ENCODE measurements at regions not wholly inside any gene's neighbourhood (a gene's known extent, or its start where the extent isn't known, plus 50 kb on each side); places are given as distances from the start of the nearest gene placed in this dataset.
"Not testable (repeated sequence)": the region's sequence is repeated elsewhere in the genome, so short reads cannot be mapped to it uniquely, and the experiment has no call there.

DNA sequence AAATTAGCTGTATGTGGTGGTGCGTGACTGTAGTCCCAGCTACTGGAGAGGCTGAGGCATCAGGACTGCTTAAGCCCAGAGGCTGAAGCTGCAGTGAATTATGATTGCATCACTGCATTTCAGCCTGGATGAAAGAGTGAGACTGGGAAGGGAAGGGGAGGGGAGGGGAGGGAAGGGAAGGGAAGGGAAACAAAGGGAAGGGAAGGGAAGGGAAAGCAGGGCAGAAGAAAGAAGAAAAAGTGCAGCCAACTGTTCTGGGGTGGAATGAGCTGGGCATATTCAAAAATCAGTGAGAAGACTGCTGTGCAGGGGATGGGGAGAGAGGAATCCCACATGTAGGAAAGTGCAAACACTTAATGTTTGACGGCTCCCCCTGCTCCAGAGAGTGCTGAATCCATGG lies 905.5 kb downstream of the UQCRFS1 start:
- Histone ChIP-seq H3K27ac (ENCODE audit: low read depth, low read length) (no peak overlapping the region), H3K4me3 (ENCODE audit: low read length in 3 of 3) (no peak overlapping the region), H3K27me3 (ENCODE audit: control insufficient read depth in 3 of 3, insufficient read depth in 3 of 3, low read length in 3 of 3) (no peaks in the 10 kb centered on the region), H3K4me1 (ENCODE audit: control insufficient read depth in 3 of 3, insufficient read depth in 3 of 3, low read length in 3 of 3) (no peaks in the 10 kb centered on the region), H3K9ac (ENCODE audit: low read depth in 1 of 3, low read length in 3 of 3) (no peak overlapping the region), H3K9me3 (ENCODE audit: control insufficient read depth in 3 of 3, low read length in 3 of 3) (no peaks in the 10 kb centered on the region), H3K36me3 (ENCODE audit: control insufficient read depth in 3 of 3, insufficient read depth in 3 of 3, low read length in 3 of 3) (no peaks in the 10 kb centered on the region)

DNA sequence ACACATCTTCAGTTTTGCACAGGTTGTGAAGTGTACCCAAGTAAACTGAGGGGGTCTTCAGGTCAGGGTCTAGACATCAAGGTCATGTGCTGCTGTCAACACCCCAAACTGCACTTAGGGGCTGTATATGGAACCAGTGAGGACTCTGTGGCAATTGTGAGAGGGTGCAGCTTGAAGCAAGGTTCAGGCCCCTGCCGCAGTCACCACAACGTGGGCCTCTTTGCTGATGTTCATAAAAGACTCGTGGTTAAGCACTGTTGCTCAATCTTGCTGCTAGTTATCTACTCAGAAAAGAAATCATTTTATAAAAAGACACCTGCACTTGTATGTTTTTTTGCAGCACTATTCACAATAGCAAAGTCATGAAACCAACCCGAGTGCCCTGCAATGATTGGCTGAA lies 907.4 kb downstream of the UQCRFS1 start:
- no peak overlapping the region for H3K27ac ChIP-seq (ENCODE audit: low read depth, low read length)
- no peak overlapping the region for H3K9ac ChIP-seq (ENCODE audit: low read depth in 1 of 3, low read length in 3 of 3)

DNA sequence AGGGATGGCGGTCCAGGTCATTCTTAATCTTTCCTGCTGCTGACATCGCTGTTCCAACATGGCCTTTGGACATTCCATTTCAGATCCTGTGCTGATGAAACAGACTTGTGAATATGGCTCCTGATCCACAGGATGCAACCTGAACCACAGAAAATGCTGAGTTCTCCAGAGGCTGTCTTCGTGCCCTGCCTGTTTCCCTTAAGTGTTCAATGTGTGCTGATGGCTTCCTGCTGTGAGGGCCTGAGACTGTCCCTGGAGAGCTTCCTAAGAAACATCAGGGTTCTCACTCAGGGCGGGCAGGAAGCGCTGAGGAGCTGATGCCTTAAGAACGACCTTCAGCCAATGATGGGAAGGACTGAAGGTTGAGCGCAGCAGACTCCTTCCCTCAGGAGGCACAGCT lies 909.4 kb downstream of the UQCRFS1 start:
- Histone ChIP-seq H3K36me3 (ENCODE audit: control insufficient read depth in 3 of 3, insufficient read depth in 3 of 3, low read length in 3 of 3) (no peaks in the 10 kb centered on the region), H3K27ac (ENCODE audit: low read depth, low read length) (no peak overlapping the region), H3K4me3 (ENCODE audit: low read length in 3 of 3) (no peak overlapping the region), H3K9me3 (ENCODE audit: control insufficient read depth in 3 of 3, low read length in 3 of 3) (no peaks in the 10 kb centered on the region), H3K4me1 (ENCODE audit: control insufficient read depth in 3 of 3, insufficient read depth in 3 of 3, low read length in 3 of 3) (no peaks in the 10 kb centered on the region), H3K9ac (ENCODE audit: low read depth in 1 of 3, low read length in 3 of 3) (no peak overlapping the region), H3K27me3 (ENCODE audit: control insufficient read depth in 3 of 3, insufficient read depth in 3 of 3, low read length in 3 of 3) (no peaks in the 10 kb centered on the region)

More for the DNA sequence above, 907.4 kb downstream of the UQCRFS1 start:
- Histone ChIP-seq H3K27me3 (ENCODE audit: control insufficient read depth in 3 of 3, insufficient read depth in 3 of 3, low read length in 3 of 3) (no peaks in the 10 kb centered on the region), H3K4me3 (ENCODE audit: low read length in 3 of 3) (no peak overlapping the region), H3K36me3 (ENCODE audit: control insufficient read depth in 3 of 3, insufficient read depth in 3 of 3, low read length in 3 of 3) (no peaks in the 10 kb centered on the region), H3K4me1 (ENCODE audit: control insufficient read depth in 3 of 3, insufficient read depth in 3 of 3, low read length in 3 of 3) (no peaks in the 10 kb centered on the region), H3K9me3 (ENCODE audit: control insufficient read depth in 3 of 3, low read length in 3 of 3) (no peaks in the 10 kb centered on the region)

DNA sequence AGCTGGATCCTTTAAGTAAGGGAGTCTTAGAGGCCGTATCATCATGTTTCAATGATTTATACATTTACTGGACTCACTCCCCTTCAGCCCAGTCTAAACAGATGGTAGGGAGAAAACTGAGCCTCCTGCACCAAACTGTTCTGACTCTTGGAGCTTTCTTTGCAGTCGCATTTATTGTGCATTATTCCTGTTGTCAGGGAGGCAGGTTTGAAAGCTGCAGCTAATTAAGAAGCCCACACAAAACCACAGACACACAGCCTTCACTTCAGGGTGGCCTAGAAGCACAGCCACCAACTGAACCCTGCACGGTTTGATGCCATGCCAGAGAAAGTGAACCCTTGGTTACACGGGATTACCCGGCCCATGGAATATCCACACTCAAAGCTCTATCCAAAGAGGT lies 911.0 kb downstream of the UQCRFS1 start:
- Histone ChIP-seq H3K36me3 (ENCODE audit: control insufficient read depth in 3 of 3, insufficient read depth in 3 of 3, low read length in 3 of 3) (no peaks in the 10 kb centered on the region), H3K9me3 (ENCODE audit: control insufficient read depth in 3 of 3, low read length in 3 of 3) (no peaks in the 10 kb centered on the region), H3K4me1 (ENCODE audit: control insufficient read depth in 3 of 3, insufficient read depth in 3 of 3, low read length in 3 of 3) (no peaks in the 10 kb centered on the region), H3K27ac (ENCODE audit: low read depth, low read length) (no peak overlapping the region), H3K9ac (ENCODE audit: low read depth in 1 of 3, low read length in 3 of 3) (no peak overlapping the region), H3K27me3 (ENCODE audit: control insufficient read depth in 3 of 3, insufficient read depth in 3 of 3, low read length in 3 of 3) (no peaks in the 10 kb centered on the region), H3K4me3 (ENCODE audit: low read length in 3 of 3) (no peak overlapping the region)

DNA sequence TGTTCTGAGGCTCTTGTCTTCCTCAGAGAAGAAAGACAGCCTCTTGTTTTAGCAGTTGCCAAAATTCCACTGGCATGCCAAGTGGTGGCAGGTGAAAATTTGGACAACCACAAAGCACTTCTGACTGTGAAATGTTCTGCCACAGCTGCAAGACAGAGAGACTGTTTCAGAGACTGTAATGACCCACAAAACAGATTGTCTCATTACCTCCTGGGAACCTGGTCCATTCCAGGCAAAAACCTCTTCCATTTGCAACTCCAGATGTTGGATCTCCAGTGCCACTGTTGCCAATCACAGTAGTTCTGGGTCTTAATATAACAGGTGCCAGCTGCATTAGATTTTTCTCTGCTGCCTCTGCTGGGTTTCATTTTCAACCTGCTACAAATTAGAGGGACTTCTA lies 911.5 kb downstream of the UQCRFS1 start:
- Histone ChIP-seq H3K9ac (ENCODE audit: low read depth in 1 of 3, low read length in 3 of 3) (no peak overlapping the region), H3K4me3 (ENCODE audit: low read length in 3 of 3) (no peak overlapping the region), H3K27ac (ENCODE audit: low read depth, low read length) (no peak overlapping the region), H3K4me1 (ENCODE audit: control insufficient read depth in 3 of 3, insufficient read depth in 3 of 3, low read length in 3 of 3) (no peaks in the 10 kb centered on the region), H3K27me3 (ENCODE audit: control insufficient read depth in 3 of 3, insufficient read depth in 3 of 3, low read length in 3 of 3) (no peaks in the 10 kb centered on the region), H3K9me3 (ENCODE audit: control insufficient read depth in 3 of 3, low read length in 3 of 3) (no peaks in the 10 kb centered on the region), H3K36me3 (ENCODE audit: control insufficient read depth in 3 of 3, insufficient read depth in 3 of 3, low read length in 3 of 3) (no peaks in the 10 kb centered on the region)

GRCh38 chr19:28299649-28300048 lies 913.3 kb downstream of the UQCRFS1 start:
- no peaks in the 10 kb centered on the region for H3K36me3 ChIP-seq (ENCODE audit: control insufficient read depth in 3 of 3, insufficient read depth in 3 of 3, low read length in 3 of 3)

GRCh38 chr19:28297586-28298157 lies 915.3 kb downstream of the UQCRFS1 start:
- Histone ChIP-seq H3K36me3 (ENCODE audit: control insufficient read depth in 3 of 3, insufficient read depth in 3 of 3, low read length in 3 of 3) (no peaks in the 10 kb centered on the region), H3K4me1 (ENCODE audit: control insufficient read depth in 3 of 3, insufficient read depth in 3 of 3, low read length in 3 of 3) (no peaks in the 10 kb centered on the region), H3K27ac (ENCODE audit: low read depth, low read length) (no peak overlapping the region)

More at GRCh38 chr19:28299649-28300048, 913.3 kb downstream of the UQCRFS1 start:
- Histone ChIP-seq H3K9ac (ENCODE audit: low read depth in 1 of 3, low read length in 3 of 3) (no peak overlapping the region), H3K4me1 (ENCODE audit: control insufficient read depth in 3 of 3, insufficient read depth in 3 of 3, low read length in 3 of 3) (no peaks in the 10 kb centered on the region), H3K27me3 (ENCODE audit: control insufficient read depth in 3 of 3, insufficient read depth in 3 of 3, low read length in 3 of 3) (no peaks in the 10 kb centered on the region), H3K4me3 (ENCODE audit: low read length in 3 of 3) (no peak overlapping the region), H3K9me3 (ENCODE audit: control insufficient read depth in 3 of 3, low read length in 3 of 3) (no peaks in the 10 kb centered on the region), H3K27ac (ENCODE audit: low read depth, low read length) (no peak overlapping the region)

GRCh38 chr19:28297036-28297435 lies 915.9 kb downstream of the UQCRFS1 start:
- Histone ChIP-seq H3K4me3 (ENCODE audit: low read length in 3 of 3) (no peak overlapping the region), H3K27ac (ENCODE audit: low read depth, low read length) (no peak overlapping the region)

More at GRCh38 chr19:28297586-28298157, 915.3 kb downstream of the UQCRFS1 start:
- Histone ChIP-seq H3K9ac (ENCODE audit: low read depth in 1 of 3, low read length in 3 of 3) (no peak overlapping the region), H3K27me3 (ENCODE audit: control insufficient read depth in 3 of 3, insufficient read depth in 3 of 3, low read length in 3 of 3) (no peaks in the 10 kb centered on the region), H3K4me3 (ENCODE audit: low read length in 3 of 3) (no peak overlapping the region), H3K9me3 (ENCODE audit: control insufficient read depth in 3 of 3, low read length in 3 of 3) (no peaks in the 10 kb centered on the region)

DNA sequence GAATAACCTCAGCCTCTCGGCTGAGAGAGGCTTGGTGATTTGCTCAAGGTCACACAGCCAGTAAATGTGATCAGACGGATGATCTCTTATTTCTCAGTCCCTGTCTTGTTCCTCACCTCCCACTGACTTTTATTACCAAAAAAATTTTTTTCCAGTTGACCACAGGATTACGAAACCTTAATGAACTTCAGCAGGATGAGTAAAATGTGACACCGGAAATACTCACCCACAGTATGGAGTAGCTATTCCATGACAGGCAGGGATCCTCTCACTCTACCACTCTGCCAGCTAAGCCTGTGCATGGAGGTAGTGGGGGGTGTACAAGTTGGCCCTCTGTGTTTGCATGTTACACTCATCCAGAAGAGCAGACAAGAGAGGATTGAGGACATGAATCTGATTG lies 916.4 kb downstream of the UQCRFS1 start:
- Histone ChIP-seq H3K27me3 (ENCODE audit: control insufficient read depth in 3 of 3, insufficient read depth in 3 of 3, low read length in 3 of 3) (no peaks in the 10 kb centered on the region), H3K27ac (ENCODE audit: low read depth, low read length) (no peak overlapping the region), H3K4me3 (ENCODE audit: low read length in 3 of 3) (no peak overlapping the region), H3K9ac (ENCODE audit: low read depth in 1 of 3, low read length in 3 of 3) (no peak overlapping the region), H3K36me3 (ENCODE audit: control insufficient read depth in 3 of 3, insufficient read depth in 3 of 3, low read length in 3 of 3) (no peaks in the 10 kb centered on the region), H3K9me3 (ENCODE audit: control insufficient read depth in 3 of 3, low read length in 3 of 3) (no peaks in the 10 kb centered on the region), H3K4me1 (ENCODE audit: control insufficient read depth in 3 of 3, insufficient read depth in 3 of 3, low read length in 3 of 3) (no peaks in the 10 kb centered on the region)

More at GRCh38 chr19:28297036-28297435, 915.9 kb downstream of the UQCRFS1 start:
- Histone ChIP-seq H3K9ac (ENCODE audit: low read depth in 1 of 3, low read length in 3 of 3) (no peak overlapping the region), H3K4me1 (ENCODE audit: control insufficient read depth in 3 of 3, insufficient read depth in 3 of 3, low read length in 3 of 3) (no peaks in the 10 kb centered on the region), H3K36me3 (ENCODE audit: control insufficient read depth in 3 of 3, insufficient read depth in 3 of 3, low read length in 3 of 3) (no peaks in the 10 kb centered on the region), H3K9me3 (ENCODE audit: control insufficient read depth in 3 of 3, low read length in 3 of 3) (no peaks in the 10 kb centered on the region), H3K27me3 (ENCODE audit: control insufficient read depth in 3 of 3, insufficient read depth in 3 of 3, low read length in 3 of 3) (no peaks in the 10 kb centered on the region)

GRCh38 chr19:28294975-28295374 lies 918.0 kb downstream of the UQCRFS1 start:
- not testable (repeated sequence) for H3K4me1 ChIP-seq (ENCODE audit: control insufficient read depth in 3 of 3, insufficient read depth in 3 of 3, low read length in 3 of 3); H3K4me3 ChIP-seq (ENCODE audit: low read length in 3 of 3); H3K27me3 ChIP-seq (ENCODE audit: control insufficient read depth in 3 of 3, insufficient read depth in 3 of 3, low read length in 3 of 3); H3K9me3 ChIP-seq (ENCODE audit: control insufficient read depth in 3 of 3, low read length in 3 of 3); H3K27ac ChIP-seq (ENCODE audit: low read depth, low read length); H3K36me3 ChIP-seq (ENCODE audit: control insufficient read depth in 3 of 3, insufficient read depth in 3 of 3, low read length in 3 of 3); H3K9ac ChIP-seq (ENCODE audit: low read depth in 1 of 3, low read length in 3 of 3)
